Astrocyte of the spinal cord (primary cell): ENCODE measurements at regions not wholly inside any gene's neighbourhood (a gene's known extent, or its start where the extent isn't known, plus 50 kb on each side); places are given as distances from the start of the nearest gene placed in this dataset.

Experiments
- DNase-seq: peaks from one replicate; pipeline ENCODE4 v3.0.0; 2011; ENCODE audit warnings: low read depth, low spot score
- H3K4me3 ChIP-seq: 2 replicates; pipeline ENCODE4 v1.5.1; 2011; ENCODE audit warnings: low read depth, mild to moderate bottlenecking, low read length, moderate library complexity
- in situ Hi-C: cut with HindIII; loops from 2 replicates; pipeline ENCODE4 v1.10.0; 2017; ENCODE audit warnings: low sequenced_read_pairs
- TF ChIP-seq, protein P1 (sequence below): IDR thresholded peaks from 2 replicates; pipeline ENCODE4 v1.5.1; 2012; ENCODE audit warnings: low read depth, mild to moderate bottlenecking, low read length, inconsistent platforms

DNA sequence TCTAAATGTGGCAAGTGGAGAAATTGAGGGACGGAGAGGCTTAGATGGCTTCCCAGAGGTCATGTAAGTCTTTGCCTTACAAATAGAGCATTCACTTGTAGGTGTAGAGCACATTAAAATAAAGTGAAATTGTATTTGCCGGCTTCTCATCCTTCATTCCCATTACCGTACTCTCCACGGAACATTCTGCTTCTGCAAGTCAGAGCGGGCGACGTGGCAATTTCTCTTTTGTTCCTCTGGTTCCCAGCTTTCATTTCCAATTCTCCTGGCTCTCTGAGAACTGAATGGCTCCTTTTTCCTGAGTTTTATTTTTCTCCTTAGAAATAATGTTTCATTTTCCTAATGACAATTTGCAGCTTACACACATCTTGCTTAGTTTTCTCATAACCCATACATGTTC is 51.3 kb upstream of the PFKP start:
- H3K4me3 ChIP-seq: no peak overlapping the region
- TF ChIP-seq, protein P1, sequence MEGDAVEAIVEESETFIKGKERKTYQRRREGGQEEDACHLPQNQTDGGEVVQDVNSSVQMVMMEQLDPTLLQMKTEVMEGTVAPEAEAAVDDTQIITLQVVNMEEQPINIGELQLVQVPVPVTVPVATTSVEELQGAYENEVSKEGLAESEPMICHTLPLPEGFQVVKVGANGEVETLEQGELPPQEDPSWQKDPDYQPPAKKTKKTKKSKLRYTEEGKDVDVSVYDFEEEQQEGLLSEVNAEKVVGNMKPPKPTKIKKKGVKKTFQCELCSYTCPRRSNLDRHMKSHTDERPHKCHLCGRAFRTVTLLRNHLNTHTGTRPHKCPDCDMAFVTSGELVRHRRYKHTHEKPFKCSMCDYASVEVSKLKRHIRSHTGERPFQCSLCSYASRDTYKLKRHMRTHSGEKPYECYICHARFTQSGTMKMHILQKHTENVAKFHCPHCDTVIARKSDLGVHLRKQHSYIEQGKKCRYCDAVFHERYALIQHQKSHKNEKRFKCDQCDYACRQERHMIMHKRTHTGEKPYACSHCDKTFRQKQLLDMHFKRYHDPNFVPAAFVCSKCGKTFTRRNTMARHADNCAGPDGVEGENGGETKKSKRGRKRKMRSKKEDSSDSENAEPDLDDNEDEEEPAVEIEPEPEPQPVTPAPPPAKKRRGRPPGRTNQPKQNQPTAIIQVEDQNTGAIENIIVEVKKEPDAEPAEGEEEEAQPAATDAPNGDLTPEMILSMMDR: no peak
- no peak for DNase-seq
- in situ Hi-C loops: no loop called here

DNA sequence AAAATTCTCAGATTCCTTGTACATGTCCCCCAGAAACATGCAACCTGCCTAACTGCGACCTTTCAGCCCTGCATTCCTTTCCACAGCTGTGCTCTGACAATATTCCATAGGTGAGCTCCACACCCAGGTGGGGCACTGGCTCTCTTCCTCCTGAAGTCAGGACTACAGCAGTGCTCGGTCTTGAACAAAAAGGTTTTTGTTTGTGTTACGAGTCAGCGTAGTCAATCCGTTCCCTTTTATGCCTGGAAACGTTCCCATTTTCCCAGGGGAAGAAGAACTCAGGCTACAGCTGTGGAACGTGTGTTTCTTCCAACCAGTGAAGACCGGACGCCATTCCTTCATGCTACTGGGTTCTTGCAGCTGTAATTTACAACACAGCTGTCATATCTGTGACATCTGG is 52.4 kb upstream of the PFKP start:
- TF ChIP-seq, protein P1: no peak
- in situ Hi-C loops: no loop called here
- no peak for DNase-seq

DNA sequence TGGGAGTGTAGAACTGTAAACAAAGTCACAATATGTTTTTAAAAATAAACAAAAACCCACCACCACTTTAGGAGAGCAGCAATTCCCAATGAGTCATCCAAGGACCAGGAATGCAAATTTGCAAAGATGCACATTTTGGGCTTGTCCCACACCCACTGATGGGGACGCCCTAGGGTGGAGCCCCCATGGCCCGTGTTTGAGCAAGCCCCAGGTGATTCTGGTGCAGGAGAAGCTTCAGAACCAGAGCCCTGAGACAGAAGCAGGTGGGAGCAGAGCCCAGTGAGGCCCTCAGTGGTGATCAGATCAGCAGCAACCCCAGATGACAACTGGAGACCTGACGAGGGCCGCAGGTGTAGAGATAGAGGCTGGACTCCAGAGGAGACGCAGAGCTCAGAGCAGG is 55.1 kb upstream of the PFKP start:
- TF ChIP-seq, protein P1: no peak
- no peak overlapping the region for H3K4me3 ChIP-seq
- in situ Hi-C loops: no loop called here
- no peak for DNase-seq

More for the DNA sequence above, 52.4 kb upstream of the PFKP start:
- no peak overlapping the region for H3K4me3 ChIP-seq

DNA sequence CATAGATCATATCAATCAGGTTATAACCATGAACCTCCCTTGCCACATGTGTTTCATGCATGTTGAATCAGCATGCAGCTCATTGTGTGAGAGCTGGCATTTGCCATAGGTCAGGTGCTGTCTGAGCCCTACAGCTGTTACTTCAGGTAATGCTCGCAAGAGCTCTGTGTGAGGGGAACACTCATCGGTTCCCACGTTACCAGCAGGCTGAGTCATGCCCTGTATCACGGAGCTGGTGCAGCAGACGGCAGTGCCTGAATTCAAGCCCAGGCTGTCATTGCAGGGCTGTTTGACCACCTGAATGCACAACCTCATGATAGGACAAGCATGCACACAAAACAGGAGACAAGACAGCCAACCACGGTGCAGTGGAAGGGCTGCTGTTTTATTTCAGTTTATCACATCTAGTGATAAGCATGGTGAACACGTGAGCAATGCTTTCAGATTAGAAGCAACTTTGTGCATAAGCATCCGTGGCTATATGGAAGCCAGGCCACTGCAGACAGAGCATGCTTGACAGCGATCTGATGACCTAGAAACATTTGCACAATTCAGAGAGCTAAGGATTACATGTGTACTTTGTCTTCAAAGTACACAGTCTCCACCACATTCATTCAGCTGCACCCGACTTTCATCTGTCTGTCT is 56.4 kb upstream of the PFKP start:
- in situ Hi-C loops: no loop called here
- no peak for DNase-seq
- no peak overlapping the region for H3K4me3 ChIP-seq
- TF ChIP-seq, protein P1: no peak

DNA sequence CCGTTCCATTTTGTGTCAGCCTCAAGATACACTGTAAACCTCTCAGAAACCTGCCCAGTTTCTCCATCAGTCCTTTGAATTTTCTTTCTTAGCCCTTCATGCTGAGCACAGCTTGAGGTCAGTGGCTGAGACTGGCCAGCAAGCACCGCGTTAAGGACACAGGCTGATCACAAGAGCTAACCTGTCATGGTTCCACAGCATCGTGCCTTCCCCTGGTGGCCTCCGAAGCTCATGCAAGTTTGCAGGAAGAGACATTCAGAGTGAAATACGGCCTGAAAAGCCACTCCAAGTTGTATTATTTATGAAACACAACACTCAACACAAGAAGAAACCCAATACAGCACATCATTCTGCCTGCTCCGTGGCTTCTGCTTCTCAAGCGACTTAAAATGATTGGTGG is 57.0 kb upstream of the PFKP start:
- TF ChIP-seq, protein P1: no peak
- no peak for DNase-seq
- in situ Hi-C loops: no loop called here
- H3K4me3 ChIP-seq: no peak overlapping the region

DNA sequence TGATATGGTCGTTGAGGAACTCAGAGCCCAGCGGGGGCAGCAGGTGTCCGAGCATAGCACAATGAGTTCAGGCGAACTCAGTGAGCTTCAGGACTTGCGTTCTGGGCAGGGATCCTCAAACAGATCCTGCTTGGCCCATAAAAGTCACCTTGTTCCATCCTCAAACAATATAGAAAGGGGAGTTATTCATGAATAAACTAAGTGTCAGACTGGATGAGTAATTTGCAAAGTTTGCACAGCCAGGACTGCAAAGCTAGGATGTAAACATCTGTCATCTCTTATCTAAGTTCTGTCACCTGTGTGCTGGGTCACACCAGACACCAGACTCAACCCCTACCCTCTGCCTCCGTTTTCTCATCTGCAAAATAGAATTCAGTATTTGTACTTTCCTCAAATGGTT is 58.0 kb upstream of the PFKP start:
- TF ChIP-seq, protein P1: no peak
- DNase-seq: no peak
- in situ Hi-C loops: no loop called here
- H3K4me3 ChIP-seq: no peak overlapping the region
